ENCODE measurements at regions not wholly inside any gene's neighbourhood (a gene's known extent, or its start where the extent isn't known, plus 50 kb on each side); places are given as distances from the start of the nearest gene placed in this dataset.

- Histone ChIP-seq H3K9me3 (no peaks in the 10 kb centered on the region), H3K27ac (no peak overlapping the region), H3K27me3 (no peaks in the 10 kb centered on the region), H3K36me3 (no peaks in the 10 kb centered on the region), H3K4me1 (no peaks in the 10 kb centered on the region), H3K4me3 (no peak overlapping the region)
- DNase-seq (ENCODE audit: extremely low spot score in 2 of 2): no peak
- intact Hi-C loops (cut with DNase I): no loop called here
- no peak for TF ChIP-seq POLR2A (IDR thresholded peaks at IDR 0.05)
- TF ChIP-seq POLR2AphosphoS5 (IDR thresholded peaks at IDR 0.05; ENCODE audit: insufficient read depth in 1 of 2, low read depth in 1 of 2): no peak
- TF ChIP-seq, protein P1, sequence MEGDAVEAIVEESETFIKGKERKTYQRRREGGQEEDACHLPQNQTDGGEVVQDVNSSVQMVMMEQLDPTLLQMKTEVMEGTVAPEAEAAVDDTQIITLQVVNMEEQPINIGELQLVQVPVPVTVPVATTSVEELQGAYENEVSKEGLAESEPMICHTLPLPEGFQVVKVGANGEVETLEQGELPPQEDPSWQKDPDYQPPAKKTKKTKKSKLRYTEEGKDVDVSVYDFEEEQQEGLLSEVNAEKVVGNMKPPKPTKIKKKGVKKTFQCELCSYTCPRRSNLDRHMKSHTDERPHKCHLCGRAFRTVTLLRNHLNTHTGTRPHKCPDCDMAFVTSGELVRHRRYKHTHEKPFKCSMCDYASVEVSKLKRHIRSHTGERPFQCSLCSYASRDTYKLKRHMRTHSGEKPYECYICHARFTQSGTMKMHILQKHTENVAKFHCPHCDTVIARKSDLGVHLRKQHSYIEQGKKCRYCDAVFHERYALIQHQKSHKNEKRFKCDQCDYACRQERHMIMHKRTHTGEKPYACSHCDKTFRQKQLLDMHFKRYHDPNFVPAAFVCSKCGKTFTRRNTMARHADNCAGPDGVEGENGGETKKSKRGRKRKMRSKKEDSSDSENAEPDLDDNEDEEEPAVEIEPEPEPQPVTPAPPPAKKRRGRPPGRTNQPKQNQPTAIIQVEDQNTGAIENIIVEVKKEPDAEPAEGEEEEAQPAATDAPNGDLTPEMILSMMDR (IDR thresholded peaks at IDR 0.05): no peak
Measured at GRCh38 chr2:515441-516127, 161.6 kb downstream of the TMEM18 start.

GRCh38 chr2:513981-514706 is 163.1 kb downstream of the TMEM18 start:
- no peaks in the 10 kb centered on the region for H3K27me3 ChIP-seq
- intact Hi-C loops (cut with DNase I): no loop called here
- H3K4me3 ChIP-seq: no peak overlapping the region
- no peak for DNase-seq (ENCODE audit: extremely low spot score in 2 of 2)
- H3K4me1 ChIP-seq: no peaks in the 10 kb centered on the region
- H3K9me3 ChIP-seq: no peaks in the 10 kb centered on the region
- no peak overlapping the region for H3K27ac ChIP-seq
- TF ChIP-seq POLR2A (IDR thresholded peaks at IDR 0.05) (no peak), POLR2AphosphoS5 (IDR thresholded peaks at IDR 0.05; ENCODE audit: insufficient read depth in 1 of 2, low read depth in 1 of 2) (no peak)
- TF ChIP-seq, protein P1 (IDR thresholded peaks at IDR 0.05): no peak
- H3K36me3 ChIP-seq: no peaks in the 10 kb centered on the region

DNA sequence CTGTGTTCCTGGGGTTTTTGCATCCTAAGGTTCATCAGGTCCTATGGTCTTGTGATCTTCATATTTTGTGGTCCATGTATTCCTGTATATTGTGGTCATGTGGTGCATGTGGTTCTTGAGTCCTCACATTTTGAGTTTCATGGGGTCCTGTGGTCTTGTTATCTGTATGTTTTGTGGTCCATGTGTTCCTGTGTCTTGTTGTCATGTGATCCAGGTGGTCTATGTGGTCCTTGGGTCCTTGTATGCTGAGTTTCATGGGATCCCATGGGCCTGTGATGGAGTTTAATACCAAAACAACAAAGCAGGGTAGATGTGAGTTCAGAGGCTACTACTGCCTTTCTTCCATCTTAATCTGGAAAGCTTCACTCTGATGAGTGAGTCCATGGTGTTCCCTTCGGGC is 166.4 kb downstream of the TMEM18 start:
- DNase-seq (ENCODE audit: extremely low spot score in 2 of 2): peak; percentile 18 to 67
- H3K4me1 ChIP-seq: no peaks in the 10 kb centered on the region
- intact Hi-C loops (cut with DNase I): no loop called here
- no peaks in the 10 kb centered on the region for H3K27me3 ChIP-seq
- TF ChIP-seq, protein P1 (IDR thresholded peaks at IDR 0.05): no peak
- TF ChIP-seq POLR2AphosphoS5 (IDR thresholded peaks at IDR 0.05; ENCODE audit: insufficient read depth in 1 of 2, low read depth in 1 of 2): no peak
- TF ChIP-seq POLR2A (IDR thresholded peaks at IDR 0.05): no peak
- no peak overlapping the region for H3K4me3 ChIP-seq
- no peaks in the 10 kb centered on the region for H3K9me3 ChIP-seq
- H3K27ac ChIP-seq: no peak overlapping the region
- H3K36me3 ChIP-seq: no peaks in the 10 kb centered on the region

- TF ChIP-seq POLR2A (IDR thresholded peaks at IDR 0.05) (no peak), POLR2AphosphoS5 (IDR thresholded peaks at IDR 0.05; ENCODE audit: insufficient read depth in 1 of 2, low read depth in 1 of 2) (no peak)
- TF ChIP-seq, protein P1 (IDR thresholded peaks at IDR 0.05): no peak
- DNase-seq (ENCODE audit: extremely low spot score in 2 of 2): peak in 1 of 2 donors; percentile 67
- H3K27me3 ChIP-seq: no peaks in the 10 kb centered on the region
- no peaks in the 10 kb centered on the region for H3K9me3 ChIP-seq
- H3K4me3 ChIP-seq: no peak overlapping the region
- intact Hi-C loops (cut with DNase I): no loop called here
- no peaks in the 10 kb centered on the region for H3K4me1 ChIP-seq
- H3K36me3 ChIP-seq: no peaks in the 10 kb centered on the region
- H3K27ac ChIP-seq: no peak overlapping the region
Measured at GRCh38 chr2:509888-510287, 167.3 kb downstream of the TMEM18 start.

- no peaks in the 10 kb centered on the region for H3K36me3 ChIP-seq
- intact Hi-C loops (cut with DNase I): no loop called here
- H3K4me1 ChIP-seq: no peaks in the 10 kb centered on the region
- no peak overlapping the region for H3K27ac ChIP-seq
- no peaks in the 10 kb centered on the region for H3K27me3 ChIP-seq
- H3K9me3 ChIP-seq: no peaks in the 10 kb centered on the region
- H3K4me3 ChIP-seq: no peak overlapping the region
- TF ChIP-seq POLR2A (IDR thresholded peaks at IDR 0.05) (no peak), POLR2AphosphoS5 (IDR thresholded peaks at IDR 0.05; ENCODE audit: insufficient read depth in 1 of 2, low read depth in 1 of 2) (no peak)
- DNase-seq (ENCODE audit: extremely low spot score in 2 of 2): peak in 1 of 2 donors; percentile 60
Measured at GRCh38 chr2:508121-508520, 169.1 kb downstream of the TMEM18 start.

All from vagina (tissue), 2 donors.